SKM-1 treated with dmso at 0.1 percent for 144 hours (cell line): ENCODE measurements at regions not wholly inside any gene's neighbourhood (a gene's known extent, or its start where the extent isn't known, plus 50 kb on each side); places are given as distances from the start of the nearest gene placed in this dataset.
"Not testable (repeated sequence)": the region's sequence is repeated elsewhere in the genome, so short reads cannot be mapped to it uniquely, and the experiment has no call there.

ENCODE experiments used
- DNase-seq: peaks from one replicate; lab custom pipeline; 2025; ENCODE audit not compliant: unreplicated experiment; lab: John Stamatoyannopoulos, UW

DNA sequence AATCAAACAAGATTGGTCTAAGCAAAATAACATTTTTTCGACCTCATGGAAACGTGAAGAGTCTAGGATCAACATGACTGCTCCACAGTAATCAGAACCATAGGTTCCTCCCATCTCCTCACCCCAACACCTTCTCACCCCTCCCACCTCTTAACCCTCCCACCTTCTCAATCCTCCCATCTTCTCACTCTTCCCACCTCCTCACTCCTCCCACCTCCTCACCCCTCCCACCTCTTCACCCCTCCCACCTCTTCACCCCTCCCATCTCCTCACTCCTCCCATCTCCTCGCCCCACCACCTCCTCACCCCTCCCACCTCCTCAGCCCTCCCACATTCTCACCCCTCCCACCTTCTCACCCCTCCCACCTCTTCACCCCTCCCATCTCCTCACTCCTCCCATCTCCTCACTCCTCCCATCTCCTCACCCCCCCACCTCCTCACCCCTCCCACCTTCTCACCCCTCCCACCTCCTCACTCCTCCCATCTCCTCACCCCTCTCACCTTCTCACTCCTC is 567.4 kb downstream of the C6orf118 start:
- DNase-seq = no peak

DNA sequence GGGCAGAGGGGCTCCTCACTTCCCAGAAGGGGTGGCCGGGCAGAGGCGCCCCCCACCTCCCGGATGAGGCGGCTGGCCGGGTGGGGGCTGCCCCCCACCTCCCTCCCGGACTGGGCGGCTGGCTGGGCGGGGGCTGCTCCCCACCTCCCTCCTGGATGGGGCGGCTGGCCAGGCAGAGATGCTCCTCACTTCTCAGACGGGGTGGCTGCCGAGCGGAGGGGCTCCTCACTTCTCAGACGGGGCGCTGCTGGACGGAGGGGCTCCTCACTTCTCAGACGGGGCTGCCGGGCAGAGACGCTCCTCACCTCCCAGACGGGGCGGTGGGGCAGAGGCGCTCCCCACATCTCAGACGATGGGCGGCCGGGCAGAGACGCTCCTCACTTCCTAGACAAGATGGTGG is 573.3 kb downstream of the C6orf118 start:
- DNase-seq = not testable (repeated sequence)

DNA sequence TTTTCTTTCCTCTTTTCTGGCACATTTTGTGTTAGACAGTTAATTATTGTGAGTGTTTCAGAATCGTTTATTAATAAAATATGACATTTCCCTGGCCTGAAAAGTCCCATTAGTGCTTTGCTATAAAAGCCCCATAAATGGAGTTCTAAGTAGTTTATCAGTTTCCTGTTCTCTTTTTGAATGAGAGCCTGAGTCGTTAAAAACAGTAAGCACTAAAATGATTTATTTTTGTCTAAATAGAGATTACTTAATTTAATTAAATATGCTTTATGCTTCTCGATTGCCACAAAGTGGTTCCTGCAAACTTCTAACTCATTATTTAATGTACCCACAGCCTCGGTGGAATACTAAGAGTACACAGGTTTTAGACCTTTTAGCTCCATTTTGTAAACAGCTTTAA is 577.9 kb downstream of the C6orf118 start:
- no peak for DNase-seq

DNA sequence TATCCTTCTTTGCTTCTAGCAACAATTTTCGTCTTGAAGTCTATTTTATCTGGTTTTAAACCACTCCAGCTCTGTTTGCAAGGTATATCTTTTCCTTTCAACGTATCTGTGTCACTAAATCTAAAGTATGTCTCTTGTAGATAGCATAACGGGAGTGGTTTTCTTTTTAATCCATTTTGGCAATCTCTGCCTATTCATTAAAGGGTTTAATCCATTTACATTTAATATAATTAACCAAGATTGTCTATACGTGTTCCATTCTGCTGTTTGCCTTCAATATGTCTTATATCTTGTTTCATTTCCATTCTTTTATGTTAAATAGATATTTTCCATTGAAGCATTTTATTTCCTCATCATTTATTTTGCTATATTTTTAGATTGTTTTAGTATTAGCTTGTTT is 587.9 kb downstream of the C6orf118 start:
- no peak for DNase-seq

DNA sequence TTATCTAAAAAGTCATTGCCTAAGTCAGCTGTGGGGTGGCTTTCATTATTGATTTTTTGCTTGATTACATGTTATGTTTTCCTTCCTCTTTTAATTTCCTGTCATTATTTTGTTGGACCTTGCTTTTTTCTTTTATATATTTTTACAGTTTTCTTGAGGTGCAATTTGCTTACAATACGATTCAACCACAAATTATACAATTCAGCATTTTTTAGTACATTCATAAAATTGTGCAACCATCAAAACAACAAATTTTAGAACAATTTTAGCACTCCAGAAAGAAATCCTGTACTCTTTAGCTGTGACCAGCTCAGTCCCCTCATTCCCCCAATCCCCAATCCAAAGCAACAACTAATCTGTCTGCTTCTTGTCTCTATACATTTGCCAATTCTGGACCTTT is 608.9 kb downstream of the C6orf118 start:
- DNase-seq = no peak

DNA sequence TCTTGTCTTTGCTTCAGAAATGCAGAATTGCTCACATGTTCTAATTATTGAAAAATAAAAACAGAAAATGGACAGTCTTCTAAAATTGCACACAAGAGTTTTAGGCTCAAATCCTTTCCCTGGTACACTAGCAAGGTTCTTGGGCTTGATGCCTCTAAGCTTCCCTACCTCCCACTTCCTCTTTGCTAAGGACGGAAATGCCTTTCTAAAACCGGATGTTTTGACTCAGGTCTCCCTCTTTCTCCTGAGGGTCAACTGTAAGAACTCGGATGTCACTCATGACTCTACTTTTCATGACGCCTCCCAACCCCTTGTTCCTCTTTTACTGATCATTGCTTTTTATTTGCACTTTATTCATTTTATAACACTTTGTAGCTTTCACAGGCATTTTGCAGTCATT is 613.5 kb downstream of the C6orf118 start:
- no peak for DNase-seq

DNA sequence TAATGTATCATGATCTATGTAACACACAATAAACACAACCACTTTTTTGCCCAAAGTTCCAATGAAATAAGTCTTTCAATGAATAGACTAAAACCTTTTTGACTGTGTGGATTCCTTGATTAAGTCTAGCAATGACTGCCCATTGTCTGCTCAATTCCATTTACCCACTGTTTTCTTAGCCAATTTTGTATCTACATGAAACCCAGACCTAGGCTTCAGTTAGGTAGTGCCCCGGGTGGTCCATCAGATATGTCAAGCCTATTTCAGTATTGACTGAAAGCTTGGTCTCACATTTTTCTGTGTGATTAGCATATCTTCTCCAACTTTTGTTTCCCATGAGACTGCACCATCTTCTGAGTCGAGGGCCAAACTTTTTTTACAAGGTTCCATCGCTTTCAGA is 615.0 kb downstream of the C6orf118 start:
- DNase-seq = no peak

DNA sequence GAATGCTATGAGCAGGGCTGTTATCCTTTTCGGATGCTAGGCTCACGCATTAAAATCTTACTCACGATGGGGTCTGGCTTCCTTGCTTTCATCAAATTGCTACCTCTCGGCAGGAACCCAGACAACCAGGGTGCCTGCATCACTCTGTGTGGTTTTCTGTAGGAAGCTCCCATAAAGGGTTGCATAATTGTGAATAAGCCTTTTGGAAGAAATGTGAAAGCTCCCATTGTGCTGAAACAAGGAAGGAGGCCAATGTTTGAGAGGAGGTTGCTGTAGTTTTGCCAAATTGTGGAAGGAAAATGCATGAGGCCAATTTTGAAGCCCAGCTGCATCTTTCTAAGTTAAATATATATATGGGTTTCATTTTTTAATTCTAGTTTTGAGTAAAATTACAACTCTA is 615.5 kb downstream of the C6orf118 start:
- DNase-seq = no peak

DNA sequence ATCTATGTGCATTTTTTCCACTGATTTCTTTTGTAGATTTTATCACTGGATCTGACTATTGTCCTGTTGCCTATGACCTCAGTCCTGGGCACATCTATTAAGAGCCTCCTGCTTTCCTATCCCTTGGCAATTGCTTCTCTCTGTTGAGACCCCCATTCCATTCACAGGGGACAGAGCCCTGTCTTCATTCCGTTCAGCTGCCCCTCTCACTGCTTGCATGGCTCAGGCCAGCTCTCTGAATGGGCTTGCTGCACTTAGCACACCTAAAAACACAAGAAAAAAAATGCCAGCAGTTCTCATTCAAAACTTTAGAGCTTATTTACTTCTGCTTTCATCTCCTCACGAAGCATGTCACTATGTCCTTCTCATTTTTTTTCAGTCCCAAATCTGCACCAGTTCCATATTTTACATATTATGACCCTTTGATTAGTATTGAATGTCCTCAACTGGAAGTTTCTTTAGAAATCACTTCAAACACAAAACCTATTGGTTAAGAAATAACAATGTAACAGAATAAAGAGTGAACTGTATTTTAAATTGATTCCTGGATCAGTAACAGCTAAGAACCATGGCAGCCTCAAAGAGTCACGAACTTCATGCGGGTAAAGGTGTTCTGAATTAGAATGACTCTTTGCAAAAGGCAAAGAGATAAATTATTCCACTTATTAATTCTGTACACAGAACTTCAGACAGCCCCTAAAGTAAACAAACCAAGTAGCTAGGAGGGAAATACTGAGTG is 616.5 kb downstream of the C6orf118 start:
- no peak for DNase-seq

DNA sequence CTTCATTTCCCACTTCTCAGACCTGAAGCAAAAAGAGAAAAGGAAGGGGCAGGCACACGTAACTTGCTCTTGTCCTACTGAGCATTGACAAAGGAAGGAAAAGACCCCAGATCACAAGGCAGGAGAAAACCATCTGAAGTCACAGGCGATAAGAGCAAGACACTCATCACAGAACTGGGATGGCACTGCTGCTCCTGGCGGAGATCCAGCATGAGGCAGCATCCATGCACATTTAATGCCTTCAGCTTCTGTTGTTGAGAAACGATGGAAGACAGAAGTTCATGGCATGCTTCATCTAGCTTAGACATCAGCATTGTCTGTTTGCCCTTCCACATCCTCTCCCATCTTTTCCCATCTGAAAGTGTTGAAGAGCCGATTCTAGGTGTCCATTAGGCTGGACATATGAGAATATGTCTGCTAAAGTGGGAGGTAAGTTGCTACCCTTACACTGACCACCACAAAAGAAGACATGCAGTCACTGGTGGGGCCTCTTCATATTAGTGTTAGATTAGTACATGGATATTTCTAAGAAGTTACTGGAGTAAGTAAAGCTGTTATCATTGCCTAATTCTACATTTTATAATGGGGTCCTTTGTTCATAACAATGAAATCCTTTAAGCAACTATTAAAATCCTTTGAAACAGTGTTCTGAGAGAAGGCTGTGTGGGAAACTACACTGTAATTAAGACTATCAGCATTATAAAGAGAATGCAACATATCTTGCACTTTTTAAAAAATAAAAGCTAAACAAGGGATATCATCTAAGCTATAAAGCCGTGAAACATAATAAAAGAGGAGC is 618.5 kb downstream of the C6orf118 start:
- DNase-seq = no peak

DNA sequence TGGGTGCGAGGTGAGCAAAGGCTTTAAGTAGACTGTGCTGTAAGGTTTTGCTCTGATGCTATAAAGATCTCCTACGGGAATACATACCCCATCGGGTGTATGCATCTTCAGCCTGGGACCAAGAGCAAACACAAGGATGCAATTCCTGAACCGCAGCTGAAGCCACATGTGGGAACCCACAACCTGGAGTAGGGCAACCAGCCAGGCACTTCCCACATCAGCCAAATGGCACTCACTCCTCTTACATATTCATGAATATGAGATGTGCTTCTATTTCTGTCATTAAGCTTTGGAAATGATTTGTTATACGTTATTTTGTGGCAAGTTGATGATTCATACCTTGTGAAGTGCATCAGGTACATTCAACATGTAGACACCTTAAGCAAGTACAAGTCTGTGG is 619.2 kb downstream of the C6orf118 start:
- no peak for DNase-seq

DNA sequence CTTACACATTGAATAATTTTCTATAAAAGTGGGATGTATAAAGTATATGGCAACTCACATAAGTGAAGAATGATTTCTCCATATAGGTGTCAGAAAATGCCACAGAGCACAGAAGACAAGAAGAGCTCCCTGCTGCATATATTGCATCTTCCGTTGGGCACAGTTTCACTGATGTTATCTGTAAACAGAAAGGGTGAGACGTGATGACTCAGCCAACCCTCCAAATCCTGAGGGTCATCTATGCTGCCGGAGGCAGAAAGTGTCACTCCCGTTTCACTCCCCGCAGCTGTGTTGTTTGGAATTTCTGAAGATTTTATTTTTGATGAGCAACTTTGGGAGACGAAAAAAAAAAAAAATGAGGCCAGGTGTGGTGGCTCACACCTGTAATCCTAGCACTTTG is 644.1 kb downstream of the C6orf118 start:
- DNase-seq = no peak

DNA sequence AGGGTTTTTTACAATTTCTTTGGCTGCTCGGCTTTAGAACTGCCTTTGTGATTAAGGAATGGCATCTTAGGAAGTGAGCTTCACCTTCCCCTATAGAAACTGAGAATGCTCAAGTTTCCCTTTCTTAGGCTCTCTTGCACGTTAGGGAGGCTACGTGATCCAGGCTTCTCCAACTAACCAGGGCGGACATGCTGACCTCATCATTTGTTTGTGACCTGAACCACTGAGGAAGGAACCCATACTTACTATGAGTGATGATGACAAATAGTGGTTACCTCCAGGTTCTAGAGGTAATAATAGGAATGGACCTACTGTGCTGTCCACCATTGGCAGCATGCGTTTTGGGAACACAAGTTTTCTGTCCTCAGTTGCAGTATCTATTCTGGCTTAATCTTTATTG is 645.8 kb downstream of the C6orf118 start:
- DNase-seq = no peak

DNA sequence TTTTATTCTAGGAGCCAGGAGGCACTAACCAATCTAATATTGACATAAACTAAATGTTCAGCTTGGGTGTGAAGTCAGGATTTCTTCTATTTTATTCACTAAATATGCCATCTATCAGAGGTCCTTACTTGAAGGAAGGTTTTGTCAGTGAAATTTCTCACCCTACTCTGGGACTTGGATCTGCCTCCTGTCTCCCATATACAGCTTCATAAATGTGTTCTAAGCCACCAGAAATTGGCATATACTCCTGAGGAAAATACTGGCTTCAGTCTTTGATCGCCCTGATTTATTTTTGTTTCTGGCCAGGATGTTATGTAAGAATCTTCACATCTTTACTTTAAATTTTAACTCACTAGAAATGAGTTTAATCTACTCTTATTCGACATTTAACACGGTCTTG is 647.7 kb downstream of the C6orf118 start:
- no peak for DNase-seq

DNA sequence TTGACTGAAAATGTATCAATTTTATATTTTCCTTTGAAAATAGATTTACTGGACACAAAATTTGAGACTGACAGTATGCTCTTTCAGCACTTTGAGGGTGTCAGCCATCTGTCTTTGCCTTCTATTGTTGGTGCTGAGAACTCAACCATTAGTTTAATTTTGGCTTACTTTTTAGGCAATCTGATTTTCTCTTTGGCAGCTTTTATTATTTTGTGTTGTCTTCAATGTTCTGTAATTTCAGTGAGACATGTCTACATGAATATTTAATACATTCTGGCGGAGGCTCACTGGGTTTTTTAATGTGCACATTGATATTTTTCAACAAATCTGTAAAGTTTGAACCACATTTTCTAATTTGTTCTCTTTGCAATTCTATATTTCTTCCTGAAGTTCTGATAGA is 648.6 kb downstream of the C6orf118 start:
- no peak for DNase-seq

DNA sequence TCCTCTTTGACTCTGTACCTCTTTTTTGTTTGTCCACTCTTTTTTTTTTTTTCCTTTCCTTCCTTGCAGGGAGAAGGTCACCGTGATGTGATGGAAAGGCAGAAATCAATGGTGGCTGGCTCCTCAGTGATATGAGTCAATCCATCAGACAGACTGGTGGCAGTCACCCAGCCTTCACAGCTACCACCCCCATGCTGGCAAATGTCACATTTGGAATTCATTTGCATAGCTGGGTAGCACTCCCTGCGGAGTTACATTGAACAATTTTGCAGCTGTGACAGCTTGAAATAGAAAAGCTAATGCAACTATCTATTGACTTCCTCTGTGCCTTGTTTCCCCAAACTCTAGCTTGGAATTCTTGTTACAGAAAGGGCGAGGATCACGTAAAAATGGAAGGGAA is 668.4 kb downstream of the C6orf118 start:
- DNase-seq = no peak

DNA sequence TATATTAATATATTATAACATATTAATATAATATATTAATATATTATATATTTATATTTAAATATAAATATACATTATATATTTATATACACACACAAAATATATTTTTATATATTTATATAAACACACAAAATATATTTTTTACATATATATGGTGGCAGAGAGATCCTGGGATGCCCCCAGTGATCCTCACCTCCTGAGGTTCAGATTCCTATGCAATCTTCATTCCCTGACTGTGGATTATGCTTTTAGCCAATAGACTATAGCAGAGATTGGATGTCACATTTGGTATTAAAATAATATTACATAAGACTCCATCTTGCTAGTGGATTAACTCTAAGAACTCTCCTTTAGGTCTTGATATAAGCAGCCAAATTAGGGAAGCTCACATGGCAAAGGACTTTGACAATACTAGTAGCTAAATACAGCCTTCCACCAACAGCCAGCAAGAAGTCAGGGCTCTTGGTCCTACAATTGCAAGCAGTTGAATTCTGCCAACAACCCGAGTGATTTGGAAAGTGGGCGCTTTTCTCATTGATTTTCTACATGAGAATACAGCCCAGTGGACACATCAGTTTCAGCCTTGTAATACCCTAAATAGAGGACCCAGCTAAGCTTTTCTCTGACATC is 681.0 kb downstream of the C6orf118 start:
- peak; percentile 33 for DNase-seq

DNA sequence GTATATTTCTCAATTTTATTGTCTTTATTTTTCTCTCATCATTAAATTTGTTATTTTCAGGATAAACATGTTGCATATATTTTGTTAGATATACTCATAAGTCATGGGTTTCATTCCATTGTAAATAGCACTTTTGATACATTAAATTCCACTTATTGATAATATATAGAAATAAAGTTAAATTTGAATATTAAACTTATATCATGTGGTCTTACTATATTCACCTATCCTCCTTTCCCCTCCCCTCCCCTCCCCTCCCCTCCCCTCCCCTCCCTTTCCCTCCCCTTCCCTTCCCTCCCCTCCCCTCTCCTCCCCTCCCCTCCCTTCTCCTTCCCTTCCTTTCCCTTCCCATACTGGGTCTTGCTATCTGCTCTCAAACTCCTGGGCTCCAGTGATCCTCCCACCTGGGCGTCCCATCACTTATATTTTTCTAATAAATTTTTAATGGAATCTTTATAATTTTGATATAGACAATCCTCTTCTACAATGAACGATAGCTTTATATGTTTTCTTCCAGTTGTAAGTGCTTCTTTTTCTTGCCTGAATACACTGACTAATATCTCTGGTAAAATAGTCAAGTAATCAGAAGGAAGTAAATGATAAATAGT is 692.4 kb downstream of the C6orf118 start:
- no peak for DNase-seq

DNA sequence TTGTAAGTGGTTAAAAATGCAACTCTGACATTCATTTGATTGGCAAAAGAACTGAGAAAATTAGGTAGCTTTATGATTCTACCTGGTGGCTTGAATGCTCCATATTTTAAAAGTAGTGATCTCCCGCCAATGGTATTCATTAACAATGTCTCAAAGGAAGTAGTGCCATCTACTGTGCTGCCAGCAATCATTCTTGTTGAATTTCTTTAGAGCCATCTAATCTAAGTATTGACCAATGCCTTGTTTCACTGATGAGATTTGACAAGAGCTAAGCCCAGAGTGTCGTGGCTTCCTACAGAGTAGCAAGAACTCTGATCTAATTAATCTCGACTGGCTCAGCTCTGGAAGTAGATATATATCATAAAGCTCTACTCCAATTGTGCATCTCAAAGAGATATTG is 696.7 kb downstream of the C6orf118 start:
- DNase-seq = no peak

DNA sequence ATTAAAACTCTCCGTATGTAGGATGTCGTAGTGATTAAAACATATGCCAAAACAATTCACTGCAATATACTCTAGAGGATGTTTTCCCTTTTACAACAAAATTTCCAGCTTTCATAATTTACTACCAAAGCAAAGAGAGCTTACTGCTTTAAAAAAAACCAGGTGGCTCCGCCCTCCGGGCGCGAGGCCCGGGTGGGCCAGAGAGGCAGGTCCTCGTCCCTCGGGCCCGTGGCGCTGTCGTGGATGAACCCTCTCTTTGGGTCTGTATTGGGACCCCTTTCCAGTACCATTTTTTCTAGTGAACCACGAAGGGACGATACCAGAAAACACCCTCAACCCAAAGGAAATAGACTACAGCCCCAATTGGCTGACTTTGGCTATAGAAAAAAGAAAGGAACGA is 698.5 kb downstream of the C6orf118 start:
- DNase-seq = not testable (repeated sequence)

DNA sequence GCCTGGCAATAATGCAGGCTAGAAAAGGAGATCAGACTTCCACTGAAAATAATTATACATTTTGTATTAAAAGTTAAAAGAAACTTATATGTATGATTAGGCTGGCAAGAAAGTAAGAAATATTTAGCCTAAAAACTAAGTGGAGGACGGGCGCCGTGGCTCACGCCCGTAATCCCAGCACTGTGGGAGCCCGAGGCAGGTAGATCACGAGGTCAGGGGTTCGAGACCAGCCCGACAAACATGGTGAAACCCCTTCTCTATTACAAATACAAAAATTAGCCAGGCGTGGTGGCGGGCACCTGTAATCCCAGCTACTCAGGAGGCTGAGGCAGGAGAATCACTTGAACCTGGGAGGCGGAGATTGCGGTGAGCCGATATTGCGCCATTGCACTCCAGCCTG is 707.0 kb downstream of the C6orf118 start:
- DNase-seq = not testable (repeated sequence)

DNA sequence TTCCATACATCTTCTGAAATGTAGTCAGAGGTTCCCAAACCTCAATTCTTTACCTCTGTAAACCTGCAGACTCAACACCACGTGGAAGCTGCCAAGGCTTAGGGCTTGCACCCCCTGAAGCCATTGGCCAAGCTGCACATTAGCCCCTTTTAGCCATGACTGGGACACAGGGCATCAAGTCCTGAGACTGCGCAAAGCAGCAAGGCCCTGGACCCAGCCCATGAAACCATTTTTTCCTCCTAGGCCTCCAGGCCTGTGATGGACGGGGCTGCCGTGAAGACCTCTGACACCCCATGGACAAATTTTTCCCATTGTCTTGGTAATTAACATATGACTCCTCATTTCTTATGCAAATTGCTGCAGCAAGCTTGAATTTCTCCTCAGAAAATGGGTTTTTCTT is 727.8 kb downstream of the C6orf118 start:
- DNase-seq = no peak
